Stimulated activated CD8-positive, alpha-beta memory T cell treated with anti-CD3 and anti-CD28 coated beads, Interleukin-2, amount 100 ng/mL, for 48 hours (primary cell): ENCODE measurements at regions not wholly inside any gene's neighbourhood (a gene's known extent, or its start where the extent isn't known, plus 50 kb on each side); places are given as distances from the start of the nearest gene placed in this dataset.

Experiments
- DNase-seq, 2 donors: peaks; one replicate each; pipeline ENCODE4 v3.0.0-alpha.2; 2020; ENCODE audit warnings: low read depth in 2 of 2

GRCh38 chr11:15584158-15584557, 469.4 kb downstream of the INSC start:
- DNase-seq: no peak

GRCh38 chr11:15585602-15586331, 471.0 kb downstream of the INSC start:
- DNase-seq: no peak

GRCh38 chr11:15586741-15587473, 472.2 kb downstream of the INSC start:
- DNase-seq: no peak

GRCh38 chr11:15589070-15589626, 474.4 kb downstream of the INSC start:
- no peak for DNase-seq

- DNase-seq: no peak
Measured at GRCh38 chr11:15590132-15590531, 475.4 kb downstream of the INSC start.

- no peak for DNase-seq
Measured at GRCh38 chr11:15591112-15591537, 476.4 kb downstream of the INSC start.

GRCh38 chr11:15594607-15595006, 479.9 kb downstream of the INSC start:
- DNase-seq: no peak

- DNase-seq: no peak
Measured at GRCh38 chr11:15599376-15599775, 484.7 kb downstream of the INSC start.

GRCh38 chr11:15602047-15602446, 487.3 kb downstream of the INSC start:
- no peak for DNase-seq

GRCh38 chr11:15602785-15603567, 488.3 kb downstream of the INSC start:
- DNase-seq: no peak

- no peak for DNase-seq
Measured at GRCh38 chr11:15605094-15605493, 490.4 kb downstream of the INSC start.

- DNase-seq: no peak
Measured at GRCh38 chr11:15607361-15608036, 492.8 kb downstream of the INSC start.

- DNase-seq: no peak
Measured at GRCh38 chr11:15609445-15609844, 494.7 kb downstream of the INSC start.

GRCh38 chr11:15610881-15611280, 496.2 kb downstream of the INSC start:
- DNase-seq: no peak

GRCh38 chr11:15613251-15613650, 498.5 kb downstream of the INSC start:
- no peak for DNase-seq

GRCh38 chr11:15613789-15614188, 499.1 kb downstream of the INSC start:
- DNase-seq: no peak

GRCh38 chr11:15615398-15616096, 500.8 kb downstream of the INSC start:
- no peak for DNase-seq

- no peak for DNase-seq
Measured at GRCh38 chr11:15616130-15617105, 501.7 kb downstream of the INSC start.

GRCh38 chr11:15617126-15617525, 502.4 kb downstream of the INSC start:
- no peak for DNase-seq

GRCh38 chr11:15618583-15619032, 503.9 kb downstream of the INSC start:
- DNase-seq: no peak
